Neural cell (in vitro differentiated cells): ENCODE measurements at regions not wholly inside any gene's neighbourhood (a gene's known extent, or its start where the extent isn't known, plus 50 kb on each side); places are given as distances from the start of the nearest gene placed in this dataset.

ENCODE experiments used
- H2AFZ ChIP-seq: fragments of 200-600, 300-800 bp; sonication (generic), shearing (Covaris generic); 2 replicates; pipeline ENCODE4 v1.6.0; 2014; ENCODE audit warnings: low read depth, mild to moderate bottlenecking, antibody characterized with exemption, low read length, moderate library complexity
- H3F3A ChIP-seq: fragments of 200-600 bp; shearing (Covaris generic); 2 replicates; pipeline ENCODE4 v1.6.1; 2016; ENCODE audit warnings: mild to moderate bottlenecking, moderate library complexity, mixed read lengths, antibody characterized with exemption, low read length; ENCODE audit not compliant: insufficient read depth, poor library complexity, severe bottlenecking
- H3K27ac ChIP-seq: fragments of 200-600, 300-800 bp; sonication (generic), shearing (Covaris generic); 2 replicates; pipeline ENCODE4 v1.5.1; 2014; ENCODE audit warnings: mild to moderate bottlenecking, low read length, moderate library complexity
- H3K27me3 ChIP-seq: fragments of 300-800, 200-600 bp; sonication (generic), shearing (Covaris generic); 2 replicates; pipeline ENCODE4 v1.6.0; 2014; ENCODE audit warnings: mild to moderate bottlenecking, low read depth, low read length, moderate library complexity; ENCODE audit not compliant: insufficient read depth
- H3K36me3 ChIP-seq: fragments of 300-800, 200-600 bp; sonication (generic), shearing (Covaris generic); 2 replicates; pipeline ENCODE4 v1.5.1; 2014; ENCODE audit warnings: mild to moderate bottlenecking, antibody characterized with exemption, low read length, moderate library complexity; ENCODE audit not compliant: insufficient read depth
- H3K4me2 ChIP-seq: fragments of 300-800, 200-600 bp; sonication (generic), shearing (Covaris generic); 2 replicates; pipeline ENCODE4 v1.6.0; 2014; ENCODE audit warnings: mild to moderate bottlenecking, low read length
- H3K4me3 ChIP-seq: fragments of 300-800, 200-600 bp; sonication (generic), shearing (Covaris generic); 2 replicates; pipeline ENCODE4 v1.5.1; 2014; ENCODE audit warnings: mild to moderate bottlenecking, low read length, moderate library complexity
- H3K79me2 ChIP-seq: fragments of 200-600 bp; shearing (Covaris generic); replicated peaks from 2 replicates; pipeline ENCODE4 v1.6.0; 2014; ENCODE audit warnings: mild to moderate bottlenecking, low read length, moderate library complexity; ENCODE audit not compliant: insufficient read depth
- H3K9ac ChIP-seq: fragments of 300-800, 200-600 bp; sonication (generic), shearing (Covaris generic); 2 replicates; pipeline ENCODE4 v1.6.1; 2016; ENCODE audit warnings: mild to moderate bottlenecking, low read length, mixed read lengths
- H3K9me2 ChIP-seq: fragments of 200-600 bp; shearing (Covaris generic); 2 replicates; pipeline ENCODE4 v1.6.1; 2016; ENCODE audit warnings: mild to moderate bottlenecking, low read length, mixed read lengths; ENCODE audit not compliant: insufficient read depth
- H3K9me3 ChIP-seq: fragments of 200-600, 300-800 bp; sonication (generic), shearing (Covaris generic); 2 replicates; pipeline ENCODE4 v1.6.1; 2016; ENCODE audit warnings: mild to moderate bottlenecking, mixed run types, low read length, moderate library complexity, mixed read lengths
- H4K20me1 ChIP-seq: fragments of 200-600 bp; shearing (Covaris generic); 2 replicates; pipeline ENCODE4 v1.6.1; 2016; ENCODE audit warnings: mild to moderate bottlenecking, mixed run types; ENCODE audit not compliant: insufficient read depth
- CTCF ChIP-seq: fragments of 450-650 bp; IDR thresholded peaks from 2 replicates; pipeline ENCODE4 v1.5.1; 2014; ENCODE audit warnings: antibody characterized with exemption, mild to moderate bottlenecking, moderate library complexity; ENCODE audit not compliant: poor library complexity, severe bottlenecking
- EZH2 ChIP-seq: fragments of 200-600, 300-800 bp; shearing (Covaris generic), sonication (generic); IDR thresholded peaks from 2 replicates; pipeline ENCODE4 v1.6.1; 2014; ENCODE audit warnings: antibody characterized with exemption, low read length, borderline replicate concordance, mild to moderate bottlenecking; ENCODE audit not compliant: insufficient read depth, poor library complexity, severe bottlenecking
- MXI1 ChIP-seq: fragments of 450-650 bp; conservative IDR thresholded peaks from 2 replicates; pipeline ENCODE4 v1.6.1; 2014; ENCODE audit warnings: antibody characterized with exemption, mild to moderate bottlenecking; ENCODE audit not compliant: poor library complexity, severe bottlenecking
- POLR2AphosphoS5 ChIP-seq: IDR thresholded peaks from 2 replicates; pipeline ENCODE4 v1.6.1; 2012
- RAD21 ChIP-seq: fragments of 450-650 bp; conservative IDR thresholded peaks from 2 replicates; pipeline ENCODE4 v1.6.1; 2014; ENCODE audit warnings: antibody characterized with exemption, mild to moderate bottlenecking, moderate library complexity
- SMC3 ChIP-seq: fragments of 450-650 bp; conservative IDR thresholded peaks from 2 replicates; pipeline ENCODE4 v1.6.1; 2014; ENCODE audit warnings: antibody characterized with exemption, mild to moderate bottlenecking, moderate library complexity; ENCODE audit not compliant: poor library complexity
- TAF1 ChIP-seq: IDR thresholded peaks from 2 replicates; pipeline ENCODE4 v1.6.1; 2012; ENCODE audit warnings: low read depth
- TF ChIP-seq, protein P1 (sequence below): IDR thresholded peaks from 2 replicates; pipeline ENCODE4 v1.6.1; 2012; ENCODE audit warnings: borderline replicate concordance

DNA sequence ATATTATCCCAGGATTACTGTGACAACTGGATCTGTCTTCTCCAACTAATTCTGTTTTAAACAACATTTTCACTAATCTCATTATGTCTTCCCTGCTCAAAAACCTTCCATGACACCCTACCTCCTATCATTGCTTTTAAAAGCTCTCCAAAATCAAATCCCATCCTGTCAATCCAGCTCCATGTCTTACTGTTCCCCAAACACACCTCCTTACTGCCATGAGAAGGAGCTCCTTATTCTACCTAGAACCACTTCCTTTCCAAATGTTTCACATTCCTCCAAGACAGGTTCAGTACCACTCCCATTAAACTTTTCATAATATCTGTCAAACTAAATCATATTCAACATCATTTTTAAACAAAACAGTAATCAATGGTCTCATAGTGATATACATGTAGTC lies 66.9 kb upstream of the WDR17 start:
- Histone ChIP-seq H3K36me3 (no peaks in the 10 kb centered on the region), H3K27me3 (peaks cover 21% of the 10 kb centered on the region), H3K9me3 (no peaks in the 10 kb centered on the region), H2AFZ (no peak overlapping the region), H4K20me1 (no peaks in the 10 kb centered on the region), H3K4me3 (no peak overlapping the region), H3F3A (no peaks in the 10 kb centered on the region), H3K9me2 (no peaks in the 10 kb centered on the region), H3K4me2 (no peak overlapping the region), H3K9ac (no peak overlapping the region), H3K27ac (no peak overlapping the region), H3K79me2 (peaks cover 4% of the 10 kb centered on the region)
- TF ChIP-seq SMC3: no peak
- TF ChIP-seq RAD21: no peak
- no peak for TF ChIP-seq POLR2AphosphoS5
- no peak for TF ChIP-seq EZH2
- TF ChIP-seq TAF1: no peak
- TF ChIP-seq CTCF: no peak
- TF ChIP-seq, protein P1, sequence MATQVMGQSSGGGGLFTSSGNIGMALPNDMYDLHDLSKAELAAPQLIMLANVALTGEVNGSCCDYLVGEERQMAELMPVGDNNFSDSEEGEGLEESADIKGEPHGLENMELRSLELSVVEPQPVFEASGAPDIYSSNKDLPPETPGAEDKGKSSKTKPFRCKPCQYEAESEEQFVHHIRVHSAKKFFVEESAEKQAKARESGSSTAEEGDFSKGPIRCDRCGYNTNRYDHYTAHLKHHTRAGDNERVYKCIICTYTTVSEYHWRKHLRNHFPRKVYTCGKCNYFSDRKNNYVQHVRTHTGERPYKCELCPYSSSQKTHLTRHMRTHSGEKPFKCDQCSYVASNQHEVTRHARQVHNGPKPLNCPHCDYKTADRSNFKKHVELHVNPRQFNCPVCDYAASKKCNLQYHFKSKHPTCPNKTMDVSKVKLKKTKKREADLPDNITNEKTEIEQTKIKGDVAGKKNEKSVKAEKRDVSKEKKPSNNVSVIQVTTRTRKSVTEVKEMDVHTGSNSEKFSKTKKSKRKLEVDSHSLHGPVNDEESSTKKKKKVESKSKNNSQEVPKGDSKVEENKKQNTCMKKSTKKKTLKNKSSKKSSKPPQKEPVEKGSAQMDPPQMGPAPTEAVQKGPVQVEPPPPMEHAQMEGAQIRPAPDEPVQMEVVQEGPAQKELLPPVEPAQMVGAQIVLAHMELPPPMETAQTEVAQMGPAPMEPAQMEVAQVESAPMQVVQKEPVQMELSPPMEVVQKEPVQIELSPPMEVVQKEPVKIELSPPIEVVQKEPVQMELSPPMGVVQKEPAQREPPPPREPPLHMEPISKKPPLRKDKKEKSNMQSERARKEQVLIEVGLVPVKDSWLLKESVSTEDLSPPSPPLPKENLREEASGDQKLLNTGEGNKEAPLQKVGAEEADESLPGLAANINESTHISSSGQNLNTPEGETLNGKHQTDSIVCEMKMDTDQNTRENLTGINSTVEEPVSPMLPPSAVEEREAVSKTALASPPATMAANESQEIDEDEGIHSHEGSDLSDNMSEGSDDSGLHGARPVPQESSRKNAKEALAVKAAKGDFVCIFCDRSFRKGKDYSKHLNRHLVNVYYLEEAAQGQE: no peak

DNA sequence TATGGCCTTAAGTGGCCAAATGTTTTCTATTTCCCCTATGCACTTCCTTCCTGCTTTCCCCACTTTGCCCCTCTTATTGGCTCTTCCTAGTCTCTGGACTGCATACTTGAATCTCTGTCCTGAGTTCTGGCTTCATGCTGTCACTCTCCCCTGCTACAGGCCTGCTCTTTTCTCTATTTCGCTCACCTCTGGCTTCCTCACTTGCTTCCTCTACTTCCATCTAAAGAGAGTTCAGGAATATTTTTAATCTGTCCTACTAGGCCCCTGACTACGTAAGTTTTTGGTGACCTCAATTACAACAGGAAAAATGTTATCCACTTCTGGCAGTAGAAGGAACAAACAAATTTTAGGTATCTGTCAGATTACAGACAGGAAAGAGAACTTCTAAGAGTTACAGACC lies 65.7 kb upstream of the WDR17 start:
- H3K9me3 ChIP-seq: no peaks in the 10 kb centered on the region
- no peak overlapping the region for H3K27ac ChIP-seq
- no peaks in the 10 kb centered on the region for H3F3A ChIP-seq
- H3K27me3 ChIP-seq: peaks cover 21% of the 10 kb centered on the region
- no peak overlapping the region for H3K4me3 ChIP-seq
- no peak for TF ChIP-seq SMC3
- no peaks in the 10 kb centered on the region for H4K20me1 ChIP-seq
- no peak overlapping the region for H3K9ac ChIP-seq
- H3K9me2 ChIP-seq: no peaks in the 10 kb centered on the region
- no peak overlapping the region for H2AFZ ChIP-seq
- H3K4me2 ChIP-seq: no peak overlapping the region
- peaks cover 4% of the 10 kb centered on the region for H3K79me2 ChIP-seq
- H3K36me3 ChIP-seq: no peaks in the 10 kb centered on the region

DNA sequence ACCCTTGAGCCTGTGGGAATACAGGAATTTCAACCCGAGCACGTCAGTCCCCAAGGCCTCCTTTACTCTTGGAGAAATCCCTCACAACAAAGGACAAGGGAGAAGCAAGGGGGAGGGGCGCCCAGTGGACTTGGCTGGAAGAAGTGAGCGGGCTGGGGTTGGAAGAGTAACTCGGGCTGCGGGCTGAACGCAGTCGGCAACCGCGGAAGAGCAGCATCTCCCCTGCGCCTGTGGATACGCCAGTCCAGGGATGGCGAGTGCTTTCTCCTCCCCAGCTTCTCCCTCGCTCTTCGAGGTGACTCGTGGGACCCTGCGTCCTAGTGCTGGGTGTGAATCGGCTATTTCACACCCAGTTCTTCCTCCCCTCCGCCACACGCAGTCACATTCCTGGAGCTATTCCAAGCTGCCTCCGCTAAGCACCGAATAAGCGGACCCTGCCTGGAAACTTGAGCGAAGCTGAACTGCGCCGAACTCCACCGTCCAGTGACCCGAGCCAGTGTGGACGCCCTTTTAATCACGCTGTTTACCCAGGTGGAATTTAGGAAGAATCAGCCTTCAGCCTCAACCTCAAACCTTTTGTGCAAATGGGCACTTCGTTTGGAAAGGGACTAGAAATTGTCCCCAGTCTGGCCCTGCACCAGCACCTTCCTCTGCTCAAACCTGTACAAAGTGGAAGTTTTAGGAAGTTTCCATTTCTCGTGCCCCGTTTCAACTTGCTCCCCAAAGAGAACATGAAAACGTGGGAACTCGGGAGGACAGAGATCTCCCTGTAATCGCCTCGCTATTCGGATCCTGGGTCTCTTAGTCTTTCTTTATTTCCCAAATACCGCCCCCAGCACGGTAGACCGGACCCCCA lies 64.3 kb upstream of the WDR17 start:
- no peaks in the 10 kb centered on the region for H4K20me1 ChIP-seq
- peak overlapping the region; percentile 44 for H3K9ac ChIP-seq
- peak overlapping the region; percentile 74 for H3K4me3 ChIP-seq
- H3K27me3 ChIP-seq: peaks cover 21% of the 10 kb centered on the region
- H3K9me3 ChIP-seq: no peaks in the 10 kb centered on the region
- no peak overlapping the region for H3K27ac ChIP-seq
- H3K36me3 ChIP-seq: no peaks in the 10 kb centered on the region
- peak overlapping the region; percentile 84 for H3K4me2 ChIP-seq
- no peak for TF ChIP-seq MXI1
- peak; percentile 26 for TF ChIP-seq RAD21
- no peak for TF ChIP-seq EZH2
- TF ChIP-seq POLR2AphosphoS5: no peak
- no peak for TF ChIP-seq CTCF
- TF ChIP-seq TAF1: no peak
- no peak overlapping the region for H2AFZ ChIP-seq
- no peaks in the 10 kb centered on the region for H3K9me2 ChIP-seq
- H3F3A ChIP-seq: no peaks in the 10 kb centered on the region
- H3K79me2 ChIP-seq: peaks cover 4% of the 10 kb centered on the region
